ENCODE measurements at regions not wholly inside any gene's neighbourhood (a gene's known extent, or its start where the extent isn't known, plus 50 kb on each side); places are given as distances from the start of the nearest gene placed in this dataset.

DNA sequence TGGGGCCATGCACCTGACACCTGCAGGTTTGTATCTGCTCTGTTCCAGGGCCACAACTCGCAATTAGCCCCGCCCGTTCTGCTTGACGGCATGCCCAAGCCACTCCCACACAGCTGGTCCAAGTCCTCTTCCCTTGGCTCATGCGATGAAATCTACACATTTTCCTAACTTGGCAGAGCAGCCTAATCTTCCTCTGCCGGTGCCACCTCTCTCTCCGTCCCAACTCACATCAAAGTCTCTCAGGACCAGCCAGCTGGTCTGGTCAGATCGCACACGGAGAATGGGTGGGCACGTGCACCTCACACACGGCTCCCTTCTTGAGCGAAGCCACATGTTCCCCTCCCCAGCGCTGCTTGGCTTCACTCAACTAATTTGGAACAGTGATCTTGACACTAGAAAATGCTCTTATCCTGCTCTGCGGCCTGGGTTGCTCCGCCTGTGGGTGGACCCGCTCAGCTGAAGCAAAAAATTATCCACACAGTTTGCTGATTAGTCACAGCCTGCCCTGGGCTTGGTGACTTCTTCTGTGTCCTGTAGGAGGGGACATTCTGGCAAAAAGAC, 176.7 kb downstream of the NRP2 start:
- no peak overlapping the region for H3K4me3 ChIP-seq (ENCODE audit: low read depth, low read length)
- TF ChIP-seq CTCF (conservative IDR thresholded peaks at IDR 0.05; ENCODE audit: low read depth, low read length) = peak; percentile 30
- peak; percentile 42 for DNase-seq (ENCODE audit: low read depth)

GRCh38 chr2:205858275-205858674, 176.0 kb downstream of the NRP2 start:
- no peak for DNase-seq (ENCODE audit: low read depth)
- no peak for TF ChIP-seq CTCF (conservative IDR thresholded peaks at IDR 0.05; ENCODE audit: low read depth, low read length)

DNA sequence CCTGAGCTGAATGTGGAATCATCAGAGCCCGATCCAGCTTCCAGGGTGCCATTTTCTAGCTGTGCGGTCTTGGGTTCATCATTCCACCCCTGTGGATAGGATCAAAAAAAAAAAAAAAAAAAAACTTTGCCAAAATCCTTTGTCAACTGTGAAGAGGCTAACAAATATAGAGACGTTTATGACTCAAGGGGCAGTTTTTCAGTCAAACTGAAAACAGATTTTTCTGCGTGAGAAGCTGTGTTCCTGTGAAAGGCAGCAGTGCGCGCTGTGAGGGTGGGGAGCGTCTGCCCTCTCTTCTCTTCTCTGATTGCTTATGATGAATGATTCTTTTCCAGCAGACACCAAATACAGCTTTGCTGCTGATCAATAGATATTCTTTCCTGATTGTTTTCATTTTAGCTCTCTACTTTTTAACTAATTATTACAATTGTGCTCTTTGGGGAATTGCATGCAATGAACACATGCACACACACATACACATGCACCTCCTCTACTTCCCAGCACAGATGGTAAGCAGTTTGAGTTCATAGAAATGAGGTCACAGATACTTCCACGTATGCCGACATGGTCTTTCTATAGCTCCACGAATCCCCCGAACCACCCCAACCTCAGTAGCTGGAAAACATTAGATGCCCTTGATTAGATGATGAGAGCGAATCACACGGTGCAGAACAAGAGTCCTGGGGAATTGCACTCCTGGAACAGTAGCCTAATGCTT, 175.4 kb downstream of the NRP2 start:
- TF ChIP-seq CTCF (conservative IDR thresholded peaks at IDR 0.05; ENCODE audit: low read depth, low read length) = no peak
- H3K4me3 ChIP-seq (ENCODE audit: low read depth, low read length) = no peak overlapping the region

More at GRCh38 chr2:205858275-205858674, 176.0 kb downstream of the NRP2 start:
- H3K4me3 ChIP-seq (ENCODE audit: low read depth, low read length) = no peak overlapping the region

GRCh38 chr2:205852457-205852856, 170.2 kb downstream of the NRP2 start:
- H3K4me3 ChIP-seq (ENCODE audit: low read depth, low read length) = no peak overlapping the region
- no peak for DNase-seq (ENCODE audit: low read depth)
- TF ChIP-seq CTCF (conservative IDR thresholded peaks at IDR 0.05; ENCODE audit: low read depth, low read length) = no peak

More for the DNA sequence above, 175.4 kb downstream of the NRP2 start:
- DNase-seq (ENCODE audit: low read depth) = no peak

DNA sequence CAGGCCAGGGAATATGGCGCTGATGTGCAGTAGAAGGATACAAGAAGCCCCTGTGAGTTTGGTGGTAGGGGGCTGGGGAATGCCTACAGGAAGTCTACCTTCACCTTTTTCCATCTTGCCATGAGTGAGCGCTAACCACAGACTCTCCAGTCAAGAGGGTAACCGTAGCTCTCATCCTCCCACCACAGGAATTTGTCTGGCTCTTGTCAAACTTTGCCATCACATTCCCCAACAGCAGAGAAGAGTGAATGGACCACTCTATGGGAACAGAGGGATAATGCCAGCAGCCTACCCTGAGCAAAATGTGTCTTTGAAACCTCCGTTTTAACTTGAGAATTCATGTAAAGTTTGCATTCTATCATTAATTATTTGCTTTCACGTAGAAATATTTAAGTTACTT, 168.3 kb downstream of the NRP2 start:
- no peak for TF ChIP-seq CTCF (conservative IDR thresholded peaks at IDR 0.05; ENCODE audit: low read depth, low read length)
- H3K4me3 ChIP-seq (ENCODE audit: low read depth, low read length) = no peak overlapping the region
- no peak for DNase-seq (ENCODE audit: low read depth)

DNA sequence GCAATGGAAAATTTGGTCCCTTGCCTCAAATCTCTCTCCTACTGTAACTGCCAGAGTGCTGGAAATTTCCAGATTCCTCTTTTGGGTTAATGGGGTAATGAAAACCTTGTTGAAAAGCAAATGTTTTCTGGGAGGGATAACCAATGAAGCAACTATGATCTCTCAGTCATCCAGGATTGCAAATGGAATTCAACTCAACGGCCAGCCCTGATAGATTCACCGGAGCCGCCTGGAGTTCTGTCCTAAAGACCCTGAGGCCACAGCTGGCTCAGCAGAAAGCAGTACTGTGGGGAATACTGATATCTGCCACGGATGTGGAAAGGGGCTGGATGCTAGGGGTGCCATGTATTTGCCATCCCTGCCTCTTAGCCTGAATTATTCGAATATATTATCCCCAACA, 167.8 kb downstream of the NRP2 start:
- DNase-seq (ENCODE audit: low read depth) = no peak
- TF ChIP-seq CTCF (conservative IDR thresholded peaks at IDR 0.05; ENCODE audit: low read depth, low read length) = no peak
- H3K4me3 ChIP-seq (ENCODE audit: low read depth, low read length) = no peak overlapping the region

DNA sequence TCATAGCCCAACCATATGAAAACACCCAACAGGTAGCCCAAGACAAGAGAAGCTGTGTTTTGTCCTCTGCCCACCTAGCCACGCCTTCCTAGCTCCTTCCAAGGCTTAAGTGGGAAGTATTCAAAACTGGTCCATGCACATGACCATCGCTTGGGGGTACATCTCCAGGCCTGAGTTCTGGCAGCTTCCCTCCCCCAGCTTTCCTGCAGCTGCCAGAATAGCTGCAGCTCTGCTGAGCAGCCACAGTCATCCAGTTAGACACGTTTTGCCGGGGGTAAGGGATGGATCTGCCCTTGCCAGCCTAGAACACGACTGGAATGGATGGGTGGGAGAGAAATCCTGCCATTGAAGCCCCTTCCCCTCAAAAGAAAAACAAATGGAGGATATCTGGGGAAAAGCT, 166.8 kb downstream of the NRP2 start:
- no peak for DNase-seq (ENCODE audit: low read depth)
- TF ChIP-seq CTCF (conservative IDR thresholded peaks at IDR 0.05; ENCODE audit: low read depth, low read length) = no peak
- no peak overlapping the region for H3K4me3 ChIP-seq (ENCODE audit: low read depth, low read length)

Data from epithelial cell of proximal tubule (primary cell).